Transverse colon (tissue), 4 donors: ENCODE measurements at regions not wholly inside any gene's neighbourhood (a gene's known extent, or its start where the extent isn't known, plus 50 kb on each side); places are given as distances from the start of the nearest gene placed in this dataset.

ENCODE experiments used
- DNase-seq: peaks from one replicate; pipeline ENCODE4 v3.0.0-alpha.2; 2019
- H3K27ac ChIP-seq, 4 donors: fragments of 200-600 bp; sonication (generic); 2 replicates each; pipeline ENCODE4 v1.5.1; 2016 to 2018; ENCODE audit warnings: inconsistent platforms in 4 of 4
- H3K27me3 ChIP-seq: fragments of 200-600 bp; sonication (generic); 2 replicates; pipeline ENCODE4 v1.5.1; 2017; ENCODE audit warnings: inconsistent platforms
- H3K36me3 ChIP-seq, 4 donors: fragments of 200-600 bp; sonication (generic); 2 replicates each; pipeline ENCODE4 v1.5.1; 2017 to 2019; ENCODE audit warnings: inconsistent platforms in 4 of 4
- H3K4me1 ChIP-seq, 4 donors: fragments of 200-600 bp; sonication (generic); 2 replicates each; pipeline ENCODE4 v1.5.1; 2017 to 2020; ENCODE audit warnings: inconsistent platforms in 4 of 4
- H3K4me3 ChIP-seq, 4 donors: fragments of 200-600 bp; sonication (generic); 1 replicate in 1 of 4; 2 replicates in 3 of 4; pipeline versions ENCODE4 v1.5.1 to v1.6.1; 2017 to 2019; ENCODE audit warnings: inconsistent platforms in 4 of 4
- H3K9me3 ChIP-seq, 2 donors: fragments of 200-600 bp; sonication (generic); 2 replicates each; pipeline ENCODE4 v1.5.1; 2017 to 2019; ENCODE audit warnings: inconsistent platforms in 2 of 2
- CTCF ChIP-seq, 5 experiments: fragments of 200-600 bp in 3 of 5; fragments of 450-650 bp in 2 of 5; sonication (generic) in 3 of 5; IDR thresholded peaks; 1 replicate in 2 of 5; 2 replicates in 3 of 5; pipeline ENCODE4 v1.5.1; 2016 to 2017; ENCODE audit warnings: antibody characterized with exemption in 5 of 5, inconsistent platforms in 3 of 5, mild to moderate bottlenecking in 2 of 5, moderate library complexity in 1 of 5
- EP300 ChIP-seq: sonication (generic); formaldehyde crosslinking; IDR thresholded peaks from one replicate; pipeline ENCODE4 v1.6.1; 2017; ENCODE audit warnings: antibody characterized with exemption, low read depth
- POLR2A ChIP-seq: fragments of 450-650 bp; IDR thresholded peaks from one replicate; pipeline ENCODE4 v1.6.1; 2016; ENCODE audit warnings: antibody characterized with exemption, mild to moderate bottlenecking, moderate library complexity
- POLR2AphosphoS5 ChIP-seq, 3 donors: sonication (generic); formaldehyde crosslinking; IDR thresholded peaks; one replicate each; pipeline ENCODE4 v1.6.1; 2016; ENCODE audit warnings: antibody characterized with exemption in 3 of 3
- WGBS, 2 donors: methylation state at CpG; one replicate each; pipeline ENCODE4 v1.1.5; 2018; ENCODE audit warnings: low coverage in 1 of 2; 5-methylcytosine and 5-hydroxymethylcytosine counted together
- in situ Hi-C, 4 donors: fragments of 200-750 bp; cut with MboI; loops; one replicate each; pipeline versions ENCODE4 v1.15.0 to v1.15.1; 2017; ENCODE audit warnings: low sequenced_read_pairs in 3 of 4, low pct_ligation_motif_present in 1 of 4, low pct_unique_long_range_greater_than_20kb in 1 of 4
- intact Hi-C: fragments of 100-400 bp; cut with DNase I; formaldehyde crosslinking; loops from one replicate; pipeline ENCODE4 v1.15.1; 2023; ENCODE audit warnings: low total_unique reads

GRCh38 chr16:48446534-48446920 lies 61.3 kb upstream of the SIAH1 start:
- H3K4me3 ChIP-seq: no peak overlapping the region
- no peaks in the 10 kb centered on the region for H3K36me3 ChIP-seq
- WGBS, 2 donors: 33 to 75% methylated on average over 1 to 5 of the region's 5 CpGs
- no peak overlapping the region for H3K27ac ChIP-seq
- intact Hi-C loops: no loop called here
- H3K9me3 ChIP-seq: no peaks in the 10 kb centered on the region
- H3K27me3 ChIP-seq: no peaks in the 10 kb centered on the region
- DNase-seq: no peak
- H3K4me1 ChIP-seq: peaks cover 0 to 9% (median 3%) of the 10 kb centered on the region in 4 donors
- in situ Hi-C loops: no loop called here
- no peak for TF ChIP-seq POLR2AphosphoS5 (IDR thresholded peaks at IDR 0.05)

GRCh38 chr16:48445782-48446533 lies 60.7 kb upstream of the SIAH1 start:
- Histone ChIP-seq H3K9me3 (no peaks in the 10 kb centered on the region), H3K4me3 (no peak overlapping the region), H3K27ac (no peak overlapping the region), H3K36me3 (no peaks in the 10 kb centered on the region), H3K4me1 (peaks cover 0 to 9% (median 3%) of the 10 kb centered on the region in 4 donors), H3K27me3 (no peaks in the 10 kb centered on the region)
- in situ Hi-C loops: no loop called here
- TF ChIP-seq CTCF (IDR thresholded peaks at IDR 0.05): no peak
- no peak for TF ChIP-seq EP300
- TF ChIP-seq POLR2A: no peak
- no peak for TF ChIP-seq POLR2AphosphoS5 (IDR thresholded peaks at IDR 0.05)
- intact Hi-C loops: no loop called here
- DNase-seq: no peak
- WGBS, 2 donors: 75 to 91% methylated on average over 8 of the region's 8 CpGs

GRCh38 chr16:48444574-48444973 lies 59.4 kb upstream of the SIAH1 start:
- in situ Hi-C loops (no loop called here), intact Hi-C loops (no loop called here)
- H3K4me3 ChIP-seq: no peak overlapping the region
- no peaks in the 10 kb centered on the region for H3K9me3 ChIP-seq
- H3K27me3 ChIP-seq: no peaks in the 10 kb centered on the region
- 47 to 59% methylated on average over 4 to 6 of the region's 6 CpGs for WGBS, 2 donors
- no peak for DNase-seq
- H3K4me1 ChIP-seq: peaks cover 0 to 9% (median 3%) of the 10 kb centered on the region in 4 donors
- no peak for TF ChIP-seq EP300
- no peak for TF ChIP-seq POLR2AphosphoS5 (IDR thresholded peaks at IDR 0.05)
- no peak for TF ChIP-seq CTCF (IDR thresholded peaks at IDR 0.05)
- no peak for TF ChIP-seq POLR2A
- H3K36me3 ChIP-seq: no peaks in the 10 kb centered on the region
- H3K27ac ChIP-seq: peak overlapping the region in 2 of 4 donors; percentile 45 to 51

GRCh38 chr16:48442379-48442778 lies 57.2 kb upstream of the SIAH1 start:
- no peak overlapping the region for H3K4me3 ChIP-seq
- TF ChIP-seq POLR2AphosphoS5 (IDR thresholded peaks at IDR 0.05) (no peak), CTCF (IDR thresholded peaks at IDR 0.05) (no peak), EP300 (no peak), POLR2A (no peak)
- no peaks in the 10 kb centered on the region for H3K9me3 ChIP-seq
- H3K4me1 ChIP-seq: peaks cover 0 to 9% (median 3%) of the 10 kb centered on the region in 4 donors
- DNase-seq: no peak
- no peaks in the 10 kb centered on the region for H3K27me3 ChIP-seq
- H3K27ac ChIP-seq: no peak overlapping the region
- no peaks in the 10 kb centered on the region for H3K36me3 ChIP-seq
- in situ Hi-C loops: no loop called here
- intact Hi-C loops: no loop called here

GRCh38 chr16:48441863-48442279 lies 56.7 kb upstream of the SIAH1 start:
- TF ChIP-seq EP300 (no peak), CTCF (IDR thresholded peaks at IDR 0.05) (no peak), POLR2AphosphoS5 (IDR thresholded peaks at IDR 0.05) (no peak), POLR2A (no peak)
- intact Hi-C loops: no loop called here
- no peak overlapping the region for H3K27ac ChIP-seq
- H3K36me3 ChIP-seq: no peaks in the 10 kb centered on the region
- no peaks in the 10 kb centered on the region for H3K27me3 ChIP-seq
- peaks cover 0 to 9% (median 3%) of the 10 kb centered on the region in 4 donors for H3K4me1 ChIP-seq
- no peak for DNase-seq
- in situ Hi-C loops: no loop called here
- no peak overlapping the region for H3K4me3 ChIP-seq
- no peaks in the 10 kb centered on the region for H3K9me3 ChIP-seq
- WGBS, 2 donors: 78 to 80% methylated on average over 3 to 5 of the region's 5 CpGs
